Osteocyte (in vitro differentiated cells): ENCODE measurements at regions not wholly inside any gene's neighbourhood (a gene's known extent, or its start where the extent isn't known, plus 50 kb on each side); places are given as distances from the start of the nearest gene placed in this dataset.

Source experiments
- DNase-seq: peaks from one replicate; pipeline ENCODE4 v3.0.0; 2021; ENCODE audit warnings: mixed read lengths; ENCODE audit not compliant: unreplicated experiment; ENCODE audit errors: extremely low spot score
- H3K27ac Mint-ChIP-seq: one replicate; pipeline ENCODE4 v1.8.0; 2021; ENCODE audit warnings: mild to moderate bottlenecking, mixed read lengths; ENCODE audit not compliant: unreplicated experiment
- H3K27me3 Mint-ChIP-seq: one replicate; pipeline ENCODE4 v1.8.0; 2021; ENCODE audit warnings: mixed read lengths; ENCODE audit not compliant: unreplicated experiment
- H3K36me3 Mint-ChIP-seq: one replicate; pipeline ENCODE4 v1.8.0; 2021; ENCODE audit warnings: mixed read lengths; ENCODE audit not compliant: unreplicated experiment
- H3K4me1 Mint-ChIP-seq: one replicate; pipeline ENCODE4 v1.8.0; 2021; ENCODE audit warnings: mixed read lengths; ENCODE audit not compliant: unreplicated experiment
- H3K4me3 Mint-ChIP-seq: one replicate; pipeline ENCODE4 v1.8.0; 2021; ENCODE audit warnings: mild to moderate bottlenecking, moderate library complexity, mixed read lengths; ENCODE audit not compliant: unreplicated experiment
- H3K9me3 Mint-ChIP-seq: one replicate; pipeline ENCODE4 v1.8.0; 2021; ENCODE audit warnings: mixed read lengths; ENCODE audit not compliant: unreplicated experiment
- CTCF ChIP-seq: fragments of 200-600 bp; sonication (generic); IDR thresholded peaks from 2 replicates; pipeline ENCODE4 v1.5.0; 2021; ENCODE audit warnings: antibody characterized with exemption, mild to moderate bottlenecking, moderate library complexity

- Mint-ChIP-seq H3K27ac (peak overlapping the region; percentile 9), H3K27me3 (peaks cover 2% of the 10 kb centered on the region), H3K9me3 (no peaks in the 10 kb centered on the region), H3K4me1 (peaks cover 17% of the 10 kb centered on the region), H3K4me3 (no peak overlapping the region), H3K36me3 (no peaks in the 10 kb centered on the region)
- no peak for DNase-seq
- no peak for TF ChIP-seq CTCF
Observed at GRCh38 chr13:34611671-34612070, 330.4 kb upstream of the NBEA start.

- TF ChIP-seq CTCF, result no peak
- Mint-ChIP-seq H3K4me1 (peaks cover 13% of the 10 kb centered on the region), H3K27ac (no peak overlapping the region), H3K27me3 (peaks cover 10% of the 10 kb centered on the region), H3K36me3 (no peaks in the 10 kb centered on the region), H3K4me3 (no peak overlapping the region), H3K9me3 (no peaks in the 10 kb centered on the region)
- no peak for DNase-seq
Observed at GRCh38 chr13:34617473-34618083, 324.5 kb upstream of the NBEA start.

- H3K27ac Mint-ChIP-seq, result no peak overlapping the region
- no peaks in the 10 kb centered on the region for H3K9me3 Mint-ChIP-seq
- H3K36me3 Mint-ChIP-seq, result no peaks in the 10 kb centered on the region
- peaks cover 10% of the 10 kb centered on the region for H3K27me3 Mint-ChIP-seq
- DNase-seq, result no peak
- no peak overlapping the region for H3K4me3 Mint-ChIP-seq
- TF ChIP-seq CTCF, result no peak
- peaks cover 12% of the 10 kb centered on the region for H3K4me1 Mint-ChIP-seq
Observed at GRCh38 chr13:34618654-34619053, 323.4 kb upstream of the NBEA start.

GRCh38 chr13:34619326-34619725 lies 322.7 kb upstream of the NBEA start:
- no peak for DNase-seq
- no peak for TF ChIP-seq CTCF
- H3K9me3 Mint-ChIP-seq, result no peaks in the 10 kb centered on the region
- H3K4me3 Mint-ChIP-seq, result no peak overlapping the region
- no peaks in the 10 kb centered on the region for H3K36me3 Mint-ChIP-seq
- H3K27ac Mint-ChIP-seq, result no peak overlapping the region
- H3K27me3 Mint-ChIP-seq, result peaks cover 10% of the 10 kb centered on the region
- H3K4me1 Mint-ChIP-seq, result peaks cover 12% of the 10 kb centered on the region

GRCh38 chr13:34620074-34620850 lies 321.8 kb upstream of the NBEA start:
- Mint-ChIP-seq H3K9me3 (no peaks in the 10 kb centered on the region), H3K27ac (no peak overlapping the region), H3K4me3 (no peak overlapping the region), H3K36me3 (no peaks in the 10 kb centered on the region), H3K4me1 (peaks cover 12% of the 10 kb centered on the region), H3K27me3 (peaks cover 8% of the 10 kb centered on the region)
- no peak for TF ChIP-seq CTCF
- no peak for DNase-seq
